PFSK-1 (cell line): ENCODE measurements at regions not wholly inside any gene's neighbourhood (a gene's known extent, or its start where the extent isn't known, plus 50 kb on each side); places are given as distances from the start of the nearest gene placed in this dataset.

Source experiments
- FOXP2 ChIP-seq: optimal IDR thresholded peaks from 2 replicates; pipeline ENCODE3; 2011; ENCODE audit warnings: borderline replicate concordance, control low read depth, inconsistent platforms; ENCODE audit not compliant: insufficient read depth; ENCODE audit errors: extremely low read length, extremely low read depth
- POLR2AphosphoS5 ChIP-seq: IDR thresholded peaks from 2 replicates; pipeline ENCODE4 v1.6.1; 2012; ENCODE audit warnings: low read depth, mild to moderate bottlenecking, control low read depth, low read length, moderate library complexity
- SIN3A ChIP-seq: IDR thresholded peaks from 2 replicates; pipeline ENCODE4 v1.6.1; 2012; ENCODE audit warnings: mild to moderate bottlenecking, low read length, moderate library complexity, borderline replicate concordance; ENCODE audit not compliant: insufficient read depth
- TAF1 ChIP-seq: IDR thresholded peaks from 2 replicates; pipeline ENCODE4 v1.6.1; 2012; ENCODE audit warnings: low read length, control low read depth, borderline replicate concordance; ENCODE audit not compliant: insufficient read depth
- TF ChIP-seq, protein P1 (sequence below), 2 experiments: IDR thresholded peaks; 2 replicates each; pipeline versions ENCODE4 v1.6.1 to v1.8.0; 2011 to 2012; ENCODE audit warnings: low read depth in 2 of 2, low read length in 2 of 2, control low read depth in 1 of 2, inconsistent platforms in 1 of 2, mild to moderate bottlenecking in 1 of 2, moderate library complexity in 1 of 2; ENCODE audit not compliant: insufficient read depth in 1 of 2

GRCh38 chr1:68571454-68572235, 74.8 kb upstream of the DEPDC1 start:
- no peak for TF ChIP-seq POLR2AphosphoS5
- no peak for TF ChIP-seq TAF1
- no peak for TF ChIP-seq SIN3A
- TF ChIP-seq, protein P1, sequence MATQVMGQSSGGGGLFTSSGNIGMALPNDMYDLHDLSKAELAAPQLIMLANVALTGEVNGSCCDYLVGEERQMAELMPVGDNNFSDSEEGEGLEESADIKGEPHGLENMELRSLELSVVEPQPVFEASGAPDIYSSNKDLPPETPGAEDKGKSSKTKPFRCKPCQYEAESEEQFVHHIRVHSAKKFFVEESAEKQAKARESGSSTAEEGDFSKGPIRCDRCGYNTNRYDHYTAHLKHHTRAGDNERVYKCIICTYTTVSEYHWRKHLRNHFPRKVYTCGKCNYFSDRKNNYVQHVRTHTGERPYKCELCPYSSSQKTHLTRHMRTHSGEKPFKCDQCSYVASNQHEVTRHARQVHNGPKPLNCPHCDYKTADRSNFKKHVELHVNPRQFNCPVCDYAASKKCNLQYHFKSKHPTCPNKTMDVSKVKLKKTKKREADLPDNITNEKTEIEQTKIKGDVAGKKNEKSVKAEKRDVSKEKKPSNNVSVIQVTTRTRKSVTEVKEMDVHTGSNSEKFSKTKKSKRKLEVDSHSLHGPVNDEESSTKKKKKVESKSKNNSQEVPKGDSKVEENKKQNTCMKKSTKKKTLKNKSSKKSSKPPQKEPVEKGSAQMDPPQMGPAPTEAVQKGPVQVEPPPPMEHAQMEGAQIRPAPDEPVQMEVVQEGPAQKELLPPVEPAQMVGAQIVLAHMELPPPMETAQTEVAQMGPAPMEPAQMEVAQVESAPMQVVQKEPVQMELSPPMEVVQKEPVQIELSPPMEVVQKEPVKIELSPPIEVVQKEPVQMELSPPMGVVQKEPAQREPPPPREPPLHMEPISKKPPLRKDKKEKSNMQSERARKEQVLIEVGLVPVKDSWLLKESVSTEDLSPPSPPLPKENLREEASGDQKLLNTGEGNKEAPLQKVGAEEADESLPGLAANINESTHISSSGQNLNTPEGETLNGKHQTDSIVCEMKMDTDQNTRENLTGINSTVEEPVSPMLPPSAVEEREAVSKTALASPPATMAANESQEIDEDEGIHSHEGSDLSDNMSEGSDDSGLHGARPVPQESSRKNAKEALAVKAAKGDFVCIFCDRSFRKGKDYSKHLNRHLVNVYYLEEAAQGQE (IDR thresholded peaks at IDR 0.05; ENCODE audit: insufficient read depth in 1 of 2, low read depth in 2 of 2, low read length in 2 of 2), result no peak
- no peak for TF ChIP-seq FOXP2
